GM23338 (cell line): ENCODE measurements at regions not wholly inside any gene's neighbourhood (a gene's known extent, or its start where the extent isn't known, plus 50 kb on each side); places are given as distances from the start of the nearest gene placed in this dataset.

Source experiments
- CREB1 ChIP-seq: fragments of 250-450 bp; sonication (Bioruptor Pico); IDR thresholded peaks from 2 replicates; pipeline ENCODE4 v1.5.0; 2020; ENCODE audit warnings: low read depth, mild to moderate bottlenecking, moderate library complexity
- CTCF ChIP-seq, 2 experiments: fragments of 200-600 bp in 1 of 2; sonication (generic) in 1 of 2; conservative IDR thresholded peaks; 2 replicates each; pipeline versions ENCODE4 v1.5.1 to v1.6.1; 2016 to 2017; ENCODE audit warnings: antibody characterized with exemption in 2 of 2, low read depth in 2 of 2, mild to moderate bottlenecking in 2 of 2, moderate library complexity in 1 of 2
- ETS1 ChIP-seq: IDR thresholded peaks from 2 replicates; pipeline ENCODE4 v1.6.1; 2016; ENCODE audit warnings: antibody characterized with exemption
- EZH2 ChIP-seq: fragments of 200-600 bp; sonication (generic); IDR thresholded peaks from one replicate; pipeline ENCODE4 v1.8.0; 2017; ENCODE audit warnings: antibody characterized with exemption, mild to moderate bottlenecking, low read depth; ENCODE audit not compliant: unreplicated experiment
- EZH2phosphoT487 ChIP-seq: fragments of 200-600 bp; sonication (generic); IDR thresholded peaks from one replicate; pipeline ENCODE4 v1.8.1; 2018; ENCODE audit warnings: antibody characterized with exemption; ENCODE audit not compliant: unreplicated experiment
- POLR2AphosphoS5 ChIP-seq: IDR thresholded peaks from 2 replicates; pipeline ENCODE4 v1.6.1; 2016; ENCODE audit warnings: antibody characterized with exemption, low read depth
- STAT1 ChIP-seq: IDR thresholded peaks from one replicate; pipeline ENCODE4 v1.6.1; 2016; ENCODE audit warnings: antibody characterized with exemption; ENCODE audit not compliant: unreplicated experiment
- ZNF331 ChIP-seq: fragments of 250-450 bp; sonication (Bioruptor Pico); IDR thresholded peaks from 2 replicates; pipeline ENCODE4 v1.5.0; 2020; ENCODE audit warnings: low read depth, mild to moderate bottlenecking, moderate library complexity

GRCh38 chr3:87615506-87615905, 339.1 kb upstream of the POU1F1 start:
- TF ChIP-seq EZH2phosphoT487, result no peak
- TF ChIP-seq CTCF (conservative IDR thresholded peaks at IDR 0.05; ENCODE audit: low read depth in 2 of 2), result no peak
- TF ChIP-seq POLR2AphosphoS5, result no peak
- TF ChIP-seq EZH2, result no peak
- TF ChIP-seq CREB1 (CRISPR knock-in tag), result no peak
- no peak for TF ChIP-seq ZNF331 (CRISPR knock-in tag)
- TF ChIP-seq ETS1, result no peak
- TF ChIP-seq STAT1, result no peak
